ENCODE measurements at regions not wholly inside any gene's neighbourhood (a gene's known extent, or its start where the extent isn't known, plus 50 kb on each side); places are given as distances from the start of the nearest gene placed in this dataset.
"Not testable (repeated sequence)": the region's sequence is repeated elsewhere in the genome, so short reads cannot be mapped to it uniquely, and the experiment has no call there.

DNA sequence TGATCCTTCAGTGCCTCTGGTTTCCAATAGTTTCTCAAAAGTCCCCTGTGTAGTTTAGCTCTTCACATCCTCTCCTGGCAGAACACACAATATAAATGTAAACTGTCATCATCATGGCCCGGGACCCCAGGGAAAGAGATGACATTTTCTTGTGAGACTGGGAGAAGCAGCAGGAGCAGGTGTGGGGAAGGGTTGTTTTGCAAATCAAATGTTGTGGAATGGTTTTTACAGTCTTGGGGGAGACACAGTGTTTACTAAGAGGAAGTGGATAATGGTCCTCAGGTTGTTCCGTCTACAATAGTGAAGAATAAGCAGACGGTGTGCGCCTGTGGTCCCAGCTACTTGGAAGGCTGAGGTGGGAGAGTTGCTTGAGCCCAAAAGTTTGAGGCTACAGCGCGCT, 159.1 kb downstream of the SEC23IP start:
- DNase-seq, result no peak

DNA sequence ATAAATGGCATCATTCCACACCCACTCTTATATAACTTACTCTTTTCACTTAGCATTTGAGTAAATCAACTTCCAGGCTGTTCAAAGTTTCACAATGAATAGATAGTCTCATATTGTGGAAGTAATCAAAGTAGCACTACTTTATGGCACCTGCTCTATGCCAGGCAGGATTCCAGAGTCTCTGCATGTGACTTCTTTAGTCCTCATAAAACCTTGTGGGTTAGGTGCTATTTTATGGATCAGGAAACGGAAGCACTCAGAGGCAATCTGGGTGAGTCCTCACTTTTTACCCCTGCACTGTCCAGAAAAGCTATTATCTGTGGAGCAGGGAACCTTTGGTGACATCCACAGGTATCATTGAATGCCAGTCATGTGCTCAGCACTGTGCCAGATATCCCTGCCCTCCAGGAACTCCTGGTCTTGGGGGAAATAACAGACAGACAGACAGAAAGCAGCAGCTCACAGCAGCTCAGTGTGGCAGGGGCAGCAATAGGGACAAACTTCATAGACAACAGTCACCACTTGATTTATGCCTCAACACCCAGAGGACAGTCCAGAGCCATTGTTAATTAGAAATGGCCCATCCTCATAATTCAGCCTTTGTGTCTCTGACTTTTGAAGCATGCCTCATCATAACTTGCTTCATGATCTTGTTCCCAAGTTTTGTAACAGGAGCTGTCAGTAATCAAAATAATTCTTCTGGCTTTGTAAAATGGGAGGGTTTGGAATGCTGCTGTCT, 160.6 kb downstream of the SEC23IP start:
- DNase-seq, result no peak

DNA sequence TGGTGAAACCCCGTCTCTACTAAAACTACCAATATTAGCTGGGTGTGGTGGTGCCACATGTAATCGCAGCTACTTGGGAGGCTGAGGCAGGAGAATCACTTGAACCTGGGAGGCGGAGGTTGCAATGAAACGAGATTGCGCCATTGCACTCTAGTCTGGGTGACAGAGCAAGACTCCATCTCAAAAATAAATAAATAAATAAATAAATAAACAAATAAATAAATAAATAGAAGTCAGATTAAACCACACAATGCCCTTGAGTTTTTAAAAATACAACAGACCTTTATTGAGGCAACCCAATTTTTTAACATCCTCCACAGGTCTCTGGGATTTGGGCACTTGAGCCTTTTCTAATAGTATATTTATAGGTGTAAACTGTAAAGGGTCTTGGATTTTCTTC, 167.3 kb downstream of the SEC23IP start:
- DNase-seq, result not testable (repeated sequence)

DNA sequence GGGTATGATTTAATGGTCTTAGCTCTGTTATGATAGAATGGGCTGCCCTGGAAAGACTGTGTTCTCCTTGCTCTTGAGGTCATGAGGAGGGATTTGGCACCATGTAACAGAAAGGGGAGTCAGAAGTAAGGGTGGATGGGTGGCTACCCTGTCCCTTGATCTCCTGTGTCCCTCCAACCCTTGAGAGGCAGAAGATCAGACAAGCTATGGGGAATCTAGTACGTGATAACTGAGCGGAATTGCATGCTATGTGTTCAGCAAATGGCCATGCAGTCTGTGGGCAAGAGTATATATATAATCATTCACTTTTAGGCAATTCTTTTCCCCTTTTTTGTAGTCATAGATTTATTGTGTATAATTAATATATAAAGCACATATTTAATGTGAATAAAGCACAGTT, 174.9 kb downstream of the SEC23IP start:
- DNase-seq, result no peak

DNA sequence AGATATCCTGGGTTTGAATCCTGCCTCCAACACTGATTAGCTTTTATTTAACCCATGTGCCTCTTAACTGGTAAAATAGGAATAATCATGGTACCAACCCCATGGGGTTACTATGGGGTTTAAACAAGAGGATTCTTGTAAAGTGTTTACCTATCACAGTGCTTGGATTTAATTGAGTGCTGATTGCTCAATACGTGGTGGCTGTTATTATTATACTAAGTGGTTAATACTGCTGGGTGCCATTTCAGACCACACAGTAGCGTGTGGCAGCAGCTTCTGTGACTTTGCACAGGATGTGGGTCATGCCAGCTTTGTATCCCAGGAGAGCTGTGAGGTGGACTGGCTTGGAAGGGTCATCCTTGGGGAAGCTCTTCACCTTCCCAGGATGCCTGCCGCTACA, 177.2 kb downstream of the SEC23IP start:
- DNase-seq, result peak; percentile 18

DNA sequence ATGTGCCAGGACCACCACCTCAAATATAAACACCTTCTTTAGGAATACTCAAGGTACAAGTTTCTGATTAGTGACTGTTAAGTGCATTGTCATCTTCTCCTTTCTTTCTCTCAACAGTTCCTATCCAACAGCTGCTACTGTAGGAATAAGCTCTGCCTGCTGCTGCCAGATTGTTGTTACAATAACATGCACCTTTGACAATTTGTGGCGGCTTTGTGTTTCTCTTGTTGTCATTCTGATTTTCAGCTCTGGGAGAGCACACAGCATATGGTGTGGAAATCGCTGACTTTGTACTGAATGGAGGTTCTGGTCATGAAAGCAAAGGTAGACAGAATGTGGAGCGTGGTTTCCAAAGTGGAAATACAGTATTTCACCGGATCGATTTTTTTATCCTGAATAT, 182.8 kb downstream of the SEC23IP start:
- no peak for DNase-seq

DNA sequence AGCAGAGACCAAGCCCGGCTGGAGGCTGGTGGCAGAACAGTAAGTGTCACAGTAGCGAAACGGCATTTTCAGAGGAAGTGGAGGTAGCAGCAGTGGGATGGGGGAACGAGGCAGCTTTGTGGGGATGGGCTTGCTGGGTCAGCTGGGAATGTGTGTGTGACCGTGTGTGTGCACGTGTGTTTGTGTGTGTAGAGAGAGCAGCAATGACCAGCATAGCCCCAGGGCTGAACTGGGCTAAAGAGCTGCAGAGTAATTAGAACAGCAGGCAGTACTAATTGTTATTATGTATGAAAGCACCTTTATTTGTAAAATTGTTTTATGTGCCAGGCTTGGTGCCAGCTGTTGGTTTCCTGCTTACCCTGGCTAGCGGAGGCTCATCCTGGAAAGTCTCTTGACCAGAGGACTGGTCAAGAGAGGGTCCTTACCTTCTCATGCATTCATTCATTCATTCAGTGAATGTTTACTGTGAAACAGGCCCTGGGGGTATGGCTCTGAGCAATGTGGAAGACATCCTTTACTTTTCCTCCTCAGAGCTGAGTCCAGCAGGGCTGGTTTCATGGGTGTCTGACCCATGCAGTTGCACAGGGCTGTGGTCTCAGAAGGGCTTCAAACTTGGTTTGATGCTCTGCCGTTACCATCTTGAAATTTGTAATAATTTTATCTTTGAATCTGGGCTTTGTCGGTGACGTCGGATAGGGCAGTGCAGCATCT, 184.6 kb downstream of the SEC23IP start:
- DNase-seq, result peak; percentile 52

DNA sequence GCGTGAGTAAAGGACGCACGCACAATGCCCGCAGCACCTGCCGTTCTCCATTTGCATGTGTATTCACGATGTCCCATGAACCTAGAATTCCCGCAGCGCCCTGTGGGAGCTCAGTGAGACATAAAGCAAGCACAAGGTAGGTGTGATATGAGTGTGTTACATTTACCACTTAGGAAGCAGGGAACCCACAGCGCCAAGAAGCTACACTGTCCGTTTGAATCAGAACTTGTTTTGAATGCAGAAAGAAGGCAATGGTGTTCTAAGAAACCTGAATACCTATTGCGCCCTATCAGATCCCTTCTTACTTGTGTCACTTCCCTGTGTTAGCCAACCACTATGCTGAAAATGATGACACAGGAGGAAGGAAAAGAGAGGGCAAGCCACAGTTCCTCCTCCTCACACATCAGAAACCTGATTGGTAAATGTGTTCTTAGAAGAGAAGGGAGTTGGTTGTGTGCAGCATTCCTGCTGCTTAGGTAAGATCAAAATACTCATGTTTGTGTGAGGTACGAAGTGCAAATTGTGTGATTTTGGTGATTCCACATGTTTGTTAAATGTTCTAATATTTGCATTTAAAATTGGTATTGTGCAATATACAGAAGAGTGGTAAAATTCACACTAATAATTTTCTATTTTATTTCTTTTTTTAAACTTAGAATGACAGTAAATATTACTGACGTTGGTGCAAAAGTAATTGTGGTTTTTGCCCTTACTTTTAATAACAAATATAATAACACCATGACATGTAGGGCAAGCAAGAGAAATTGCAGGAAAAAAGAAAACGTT, 185.4 kb downstream of the SEC23IP start:
- peak; percentile 63 for DNase-seq

DNA sequence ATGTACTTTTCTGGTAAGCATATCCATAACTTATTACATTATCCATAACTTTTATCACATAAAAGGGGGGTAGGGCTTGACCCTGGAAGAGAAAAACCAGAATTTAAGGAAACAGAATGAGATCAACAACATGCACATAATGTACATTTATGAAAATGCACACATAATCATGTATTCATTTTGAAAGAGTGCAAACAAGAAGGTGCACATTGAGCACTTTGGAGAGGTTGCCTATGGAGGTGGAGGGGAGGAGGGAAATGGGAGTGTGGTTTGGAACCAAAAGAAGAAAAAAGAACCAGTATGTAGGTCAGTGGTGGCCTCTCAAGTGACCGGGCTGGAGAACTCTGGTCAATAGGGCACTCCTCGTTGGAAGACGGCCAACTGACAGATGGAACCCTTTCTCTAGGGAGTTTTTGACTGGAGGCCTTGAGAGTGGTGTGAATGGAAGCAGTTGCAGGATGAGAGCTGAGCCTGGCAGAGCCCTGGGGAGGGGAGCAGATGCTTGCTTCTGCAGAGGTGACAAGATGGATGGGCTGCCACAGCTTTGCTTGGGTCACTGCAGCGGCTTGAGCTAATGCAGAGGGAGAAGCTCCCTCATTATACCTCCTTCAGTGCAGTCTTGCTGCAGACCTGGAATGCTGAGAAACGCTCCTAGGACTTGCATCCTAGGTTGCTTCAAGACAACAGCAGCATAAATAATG, 192.7 kb downstream of the SEC23IP start:
- no peak for DNase-seq

DNA sequence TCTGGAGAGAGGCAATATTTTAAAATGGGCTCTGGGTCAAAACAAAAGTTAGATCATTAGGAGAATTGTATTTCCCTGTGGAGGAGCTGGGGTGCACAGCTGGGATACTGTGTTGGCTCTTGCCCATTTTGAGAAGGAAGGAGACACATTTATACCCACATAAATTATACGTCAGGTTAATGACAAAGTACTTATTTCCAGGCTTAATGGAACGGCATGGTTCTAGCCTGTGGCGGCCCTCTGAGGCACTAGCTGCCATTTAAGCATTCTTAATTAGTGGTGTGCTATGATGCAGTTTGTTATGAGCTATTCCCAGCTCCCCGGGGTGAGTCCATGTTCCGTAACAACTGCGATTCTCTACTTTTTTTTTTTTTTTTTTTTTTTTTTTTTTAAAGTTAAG, 193.5 kb downstream of the SEC23IP start:
- DNase-seq, result no peak

DNA sequence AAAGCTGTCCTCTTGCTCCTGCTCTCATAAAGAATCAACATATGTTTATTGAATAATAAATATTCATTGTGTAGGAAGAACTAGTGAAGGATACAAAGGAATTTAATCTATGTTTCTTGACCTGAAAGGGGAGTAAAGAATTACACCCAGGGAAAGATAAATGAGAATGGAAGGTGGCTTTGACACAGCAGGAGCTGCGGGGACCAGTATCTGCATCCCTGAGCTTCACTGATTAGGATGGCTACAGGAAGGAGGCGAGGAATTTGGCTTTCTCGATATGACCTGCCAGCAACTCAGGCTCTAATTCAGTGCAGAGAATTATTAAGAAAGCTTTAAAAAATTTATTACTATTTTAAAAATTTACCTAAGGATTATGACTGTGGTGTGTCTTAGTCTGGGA, 194.6 kb downstream of the SEC23IP start:
- no peak for DNase-seq

DNA sequence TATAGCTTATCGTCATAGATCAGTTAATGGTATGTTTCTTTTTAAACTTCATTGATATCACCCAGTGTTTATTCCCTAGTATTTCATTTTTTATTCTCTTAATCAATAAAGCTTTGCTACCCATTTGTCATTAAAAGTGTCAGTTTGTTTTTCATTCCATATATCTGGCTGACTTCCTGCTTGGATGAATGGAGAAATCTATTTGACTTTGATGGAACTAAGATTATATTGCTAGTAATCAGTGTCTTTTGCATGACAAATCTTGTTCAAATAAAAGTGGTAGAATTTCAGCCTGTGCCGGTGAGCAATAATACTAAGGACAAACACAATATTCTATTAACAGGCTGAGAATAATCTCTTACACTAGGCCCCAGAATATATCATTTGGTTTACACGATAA, 203.3 kb downstream of the SEC23IP start:
- DNase-seq, result no peak

DNA sequence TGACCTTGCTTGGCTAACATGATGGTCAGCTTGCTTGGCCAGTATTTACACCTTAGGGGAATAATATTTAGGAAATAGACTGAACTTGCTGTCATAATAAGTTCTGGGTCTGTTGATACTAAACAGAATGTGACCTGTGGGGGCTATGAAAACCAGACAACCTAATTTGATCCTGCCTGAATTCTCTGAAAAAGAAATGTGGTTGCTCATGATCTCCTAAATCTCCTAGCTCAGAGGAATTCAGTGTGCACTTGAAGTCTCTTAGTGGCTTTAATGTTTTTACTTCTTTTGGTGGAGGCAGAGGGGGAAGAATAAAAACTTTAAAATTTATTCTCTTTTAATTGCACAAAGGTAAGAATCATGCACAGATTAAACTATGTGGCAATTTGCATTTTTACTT, 205.2 kb downstream of the SEC23IP start:
- DNase-seq, result no peak

DNA sequence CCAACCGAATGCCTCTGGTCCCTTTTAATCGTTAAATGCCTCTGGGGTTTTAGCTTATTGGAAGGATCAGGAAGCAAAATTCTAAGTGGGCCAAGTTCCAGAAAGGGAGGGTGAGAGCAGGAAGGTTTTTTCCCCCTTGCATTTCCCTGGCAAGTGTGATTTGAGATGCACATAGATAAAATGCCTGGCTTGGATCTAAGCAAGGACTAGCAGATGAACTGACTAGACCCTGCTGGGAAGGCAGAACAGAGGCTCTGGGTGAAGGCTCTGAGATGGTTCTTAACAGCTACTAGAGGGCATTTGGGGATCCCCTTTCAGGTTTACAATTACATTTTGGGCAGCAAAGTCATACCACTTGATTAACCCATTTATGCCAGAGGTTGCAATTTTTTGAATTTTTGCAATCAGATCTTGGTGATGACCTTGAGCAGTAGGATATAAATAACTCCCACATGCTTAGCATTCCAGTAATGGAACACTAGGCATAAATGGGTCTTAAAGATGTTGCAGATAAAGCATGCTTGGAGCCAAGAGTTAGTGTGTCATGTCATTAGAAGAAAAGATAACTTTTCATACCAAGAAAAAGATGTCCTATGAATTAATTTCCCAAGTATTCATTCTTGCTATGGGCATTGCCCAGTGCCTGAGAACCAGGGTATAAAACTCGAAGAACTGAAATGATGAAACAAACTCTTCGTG, 205.9 kb downstream of the SEC23IP start:
- no peak for DNase-seq

DNA sequence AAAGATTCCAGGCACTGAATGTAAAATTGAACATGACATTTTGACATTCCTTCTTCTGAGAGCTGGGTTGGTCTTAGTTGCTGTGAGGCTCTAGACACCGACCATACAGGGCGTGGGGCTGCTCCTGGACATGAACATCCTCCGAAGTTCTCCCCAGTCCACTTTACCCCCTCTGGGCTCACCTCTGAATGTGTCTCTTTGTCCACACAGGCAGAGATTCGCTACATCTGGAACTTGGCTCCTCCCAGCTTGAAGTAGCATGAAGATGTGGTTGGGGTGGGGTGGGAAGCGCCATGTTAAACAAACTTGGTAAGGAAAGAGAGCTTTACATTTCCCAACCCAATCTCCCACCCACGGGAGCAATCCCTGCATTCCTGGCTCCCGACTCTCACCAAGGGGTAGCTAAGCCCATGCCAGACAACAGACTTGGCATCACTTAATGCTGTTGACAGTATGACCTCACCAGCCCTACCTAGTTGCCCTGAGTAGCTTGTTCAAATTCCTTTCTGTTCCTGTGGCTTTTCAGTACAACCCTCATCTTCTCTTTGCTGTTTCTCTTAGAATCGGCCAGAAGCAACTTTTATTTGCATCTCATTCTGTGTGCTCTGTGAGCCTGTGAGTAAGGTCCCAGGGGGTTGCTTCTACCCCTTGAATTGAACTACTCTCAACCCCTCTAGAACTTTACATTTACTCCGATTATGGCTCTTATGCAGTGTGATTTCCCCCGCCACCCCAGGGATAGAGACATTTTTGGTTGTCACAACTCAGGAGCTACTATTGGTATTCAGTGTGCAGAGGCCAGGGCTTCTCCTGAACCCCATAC, 211.4 kb downstream of the SEC23IP start:
- no peak for DNase-seq

DNA sequence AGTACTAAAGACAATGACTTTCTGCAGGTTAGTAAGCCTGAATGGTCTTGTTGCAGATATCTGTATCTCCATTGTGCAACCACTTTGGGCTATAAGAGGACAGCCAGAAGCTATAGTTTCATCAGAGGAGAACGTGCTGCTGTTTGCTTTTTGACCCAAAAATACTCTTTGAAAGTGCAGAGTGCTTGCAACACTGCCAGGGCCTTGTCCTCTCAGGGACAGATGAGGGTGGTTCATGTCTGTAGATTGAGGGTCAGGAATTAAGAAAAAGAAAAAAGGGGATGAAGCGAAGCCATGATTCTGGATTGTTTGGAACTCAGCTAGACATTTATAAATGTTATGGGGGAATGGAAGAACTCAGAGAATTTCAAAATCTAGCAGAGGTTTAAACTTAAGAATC, 212.5 kb downstream of the SEC23IP start:
- DNase-seq, result no peak

DNA sequence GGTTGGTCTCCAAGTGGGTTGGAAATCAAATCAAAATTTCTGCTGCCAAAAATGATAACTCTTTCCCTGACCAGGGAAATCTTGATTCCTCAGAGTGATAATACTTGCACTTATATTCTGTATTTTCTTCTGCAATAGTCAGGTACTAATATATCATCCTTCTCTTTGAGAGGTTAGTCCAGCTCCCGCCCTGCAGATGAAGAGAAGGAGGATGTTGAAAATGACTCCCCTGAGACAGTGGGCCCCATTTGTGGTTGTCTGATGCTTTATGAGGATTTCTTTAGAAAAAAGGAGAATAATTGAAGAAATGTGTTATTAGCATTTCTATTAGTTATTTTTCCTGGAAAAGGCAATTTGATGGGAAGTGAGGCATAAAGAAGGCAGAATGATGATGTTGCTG, 213.0 kb downstream of the SEC23IP start:
- DNase-seq, result no peak

DNA sequence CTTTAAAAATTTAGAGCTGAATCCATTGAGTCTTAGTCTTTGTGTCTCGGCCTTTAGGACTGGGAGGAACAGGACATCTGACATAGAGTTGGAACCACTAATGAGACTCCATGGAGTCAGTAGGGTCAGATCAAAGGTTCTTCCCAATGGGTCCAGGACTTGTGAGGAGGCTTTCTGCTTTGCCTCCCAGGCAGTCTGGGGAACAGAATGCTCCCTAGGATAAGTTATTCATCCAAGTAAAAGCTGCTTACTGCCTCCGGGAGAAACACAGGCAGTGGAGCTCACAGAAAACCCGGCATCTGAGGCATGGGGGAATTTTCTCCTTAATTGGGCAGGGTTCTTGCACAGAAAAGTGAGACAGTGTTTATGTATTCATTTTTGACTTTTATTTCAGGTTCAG, 216.4 kb downstream of the SEC23IP start:
- no peak for DNase-seq

DNA sequence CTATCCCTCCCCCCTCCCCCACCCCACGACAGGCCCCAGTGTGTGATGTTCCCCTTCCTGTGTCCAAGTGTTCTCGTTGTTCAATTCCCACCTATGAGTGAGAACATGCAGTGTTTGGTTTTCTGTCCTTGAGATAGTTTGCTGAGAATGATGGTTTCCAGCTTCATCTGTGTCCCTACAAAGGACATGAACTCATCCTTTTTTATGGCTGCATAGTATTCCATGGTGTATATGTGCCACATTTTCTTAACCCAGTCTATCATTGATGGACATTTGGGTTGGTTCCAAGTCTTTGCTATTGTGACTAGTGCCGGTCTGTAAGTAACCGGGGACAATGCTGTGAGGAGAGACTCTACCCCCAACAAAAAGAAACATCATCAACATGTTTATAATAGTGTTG, 217.2 kb downstream of the SEC23IP start:
- DNase-seq, result not testable (repeated sequence)

DNA sequence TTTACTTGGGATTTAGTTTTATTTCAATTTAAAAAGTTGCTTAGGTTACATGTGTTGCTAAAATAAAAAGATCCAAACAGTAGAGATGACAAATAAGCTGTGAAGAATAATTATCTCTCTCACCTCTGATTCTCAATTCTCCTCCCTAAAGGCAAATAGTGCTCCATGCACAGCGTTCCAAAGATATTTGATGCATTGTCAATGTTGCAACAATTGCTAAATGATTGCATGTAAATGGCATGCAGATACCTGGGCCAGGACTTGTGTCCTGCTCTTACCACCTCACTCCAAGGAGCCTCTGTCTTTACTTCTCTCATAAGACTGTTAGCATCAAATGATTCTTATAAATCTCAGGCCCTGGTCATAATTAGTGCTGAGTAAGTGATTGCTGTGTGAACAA, 217.7 kb downstream of the SEC23IP start:
- no peak for DNase-seq

DNA sequence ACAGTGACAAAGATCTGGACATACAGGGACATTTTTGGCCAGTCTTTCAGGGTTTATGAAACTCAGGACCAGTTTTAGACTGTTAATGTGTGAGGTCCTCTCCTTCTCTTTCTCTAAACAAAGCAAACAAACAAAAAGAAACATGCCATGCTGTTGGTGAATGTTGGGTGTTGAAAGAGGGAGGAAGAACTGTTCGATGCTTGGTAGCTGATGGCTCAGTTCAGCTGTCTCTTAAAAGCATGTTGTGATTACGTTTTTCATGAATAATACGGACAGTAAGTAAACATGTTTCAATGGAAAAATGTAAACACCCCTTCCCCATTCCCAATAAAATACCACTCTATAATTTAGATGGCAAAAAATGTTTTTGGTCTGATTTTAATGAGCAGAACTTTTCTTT, 219.1 kb downstream of the SEC23IP start:
- no peak for DNase-seq

DNA sequence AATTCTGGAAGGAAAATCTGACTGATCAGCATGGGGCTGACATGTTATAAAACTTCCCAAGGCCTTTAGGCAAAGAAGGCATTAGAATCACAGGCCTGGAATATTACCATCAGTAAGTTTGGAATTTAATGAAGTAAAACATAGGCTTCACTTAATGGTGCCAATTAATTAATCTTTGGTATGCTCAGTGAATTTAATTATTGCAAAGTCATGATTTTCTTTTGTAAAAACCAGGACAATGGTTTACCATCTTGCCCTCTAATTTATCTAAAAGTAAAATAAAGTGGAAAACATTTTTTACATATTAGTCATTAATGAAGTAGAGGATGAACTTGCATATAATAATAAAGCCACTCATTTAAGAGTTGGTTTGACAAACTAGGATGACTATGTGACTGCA, 220.3 kb downstream of the SEC23IP start:
- DNase-seq, result no peak
